ENCODE measurements at regions not wholly inside any gene's neighbourhood (a gene's known extent, or its start where the extent isn't known, plus 50 kb on each side); places are given as distances from the start of the nearest gene placed in this dataset.

DNA sequence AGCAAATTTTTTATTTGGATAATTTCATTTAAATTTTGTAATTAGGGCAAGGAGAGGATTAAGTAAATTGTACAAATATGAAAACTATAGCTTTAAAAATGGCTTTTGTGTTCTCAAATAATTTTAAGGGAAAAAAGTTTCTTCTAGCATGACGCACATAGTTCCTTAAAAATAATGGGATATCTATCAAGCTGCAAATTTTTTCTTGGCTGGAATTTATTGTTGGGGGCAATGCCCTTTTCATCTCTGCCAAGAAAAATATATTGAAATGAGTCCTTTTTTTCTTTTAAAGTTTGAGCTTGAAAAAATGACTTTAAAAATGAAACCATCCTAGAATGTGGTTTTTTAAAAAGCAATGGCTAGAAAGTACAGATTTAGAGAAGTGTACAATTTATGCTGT lies 154.4 kb upstream of the UGT8 start:
- TF ChIP-seq POLR2AphosphoS5 (IDR thresholded peaks at IDR 0.05) (no peak), CTCF (IDR thresholded peaks at IDR 0.05) (no peak)

All from upper lobe of left lung (tissue), 4 donors.